DMS153 treated with DMSO at 0.1 percent for 48 hours (cell line): ENCODE measurements at regions not wholly inside any gene's neighbourhood (a gene's known extent, or its start where the extent isn't known, plus 50 kb on each side); places are given as distances from the start of the nearest gene placed in this dataset.

Experiments
- DNase-seq: peaks from one replicate; lab custom pipeline; 2025; ENCODE audit not compliant: unreplicated experiment; lab: John Stamatoyannopoulos, UW

GRCh38 chr6:71512256-71512655 is 223.6 kb downstream of the OGFRL1 start:
- no peak for DNase-seq

DNA sequence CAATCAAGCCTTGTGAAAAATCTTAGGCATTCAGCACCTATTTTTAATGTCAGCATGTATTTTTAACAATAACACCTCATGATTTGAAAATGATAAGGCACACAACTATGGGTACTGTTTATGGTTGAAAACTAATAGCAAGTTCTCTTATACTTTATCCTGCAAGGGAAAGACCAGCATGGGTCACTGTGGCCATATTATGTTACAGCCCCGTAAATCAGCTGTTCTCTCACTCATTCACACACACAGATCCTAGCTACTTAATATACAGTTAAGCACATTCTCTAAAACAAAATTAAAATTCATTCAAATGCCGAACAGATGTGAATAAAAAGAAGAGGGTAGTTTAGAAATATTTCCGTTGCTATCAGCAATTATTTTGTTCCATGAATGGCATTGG is 224.4 kb downstream of the OGFRL1 start:
- DNase-seq, result no peak

DNA sequence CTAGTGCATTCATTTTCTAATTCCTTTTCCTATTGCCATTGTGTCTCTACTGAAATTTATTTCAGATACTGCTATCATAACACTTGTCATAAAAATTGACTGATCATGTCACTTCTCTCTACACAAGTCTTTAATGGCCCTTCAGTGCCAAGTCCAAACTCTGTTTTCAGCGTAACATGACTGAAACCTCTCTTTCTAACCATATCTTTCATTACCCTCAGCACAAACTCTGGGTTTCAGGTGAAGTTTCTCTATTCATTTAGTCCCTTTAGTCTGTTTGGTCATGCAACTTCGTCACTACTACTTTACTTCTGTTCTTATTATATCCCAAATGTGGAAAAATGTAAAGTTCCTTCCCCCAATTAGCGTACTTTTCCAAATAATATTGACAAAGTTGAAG is 234.9 kb downstream of the OGFRL1 start:
- no peak for DNase-seq

- no peak for DNase-seq
Observed at GRCh38 chr6:71524201-71524600, 235.6 kb downstream of the OGFRL1 start.

DNA sequence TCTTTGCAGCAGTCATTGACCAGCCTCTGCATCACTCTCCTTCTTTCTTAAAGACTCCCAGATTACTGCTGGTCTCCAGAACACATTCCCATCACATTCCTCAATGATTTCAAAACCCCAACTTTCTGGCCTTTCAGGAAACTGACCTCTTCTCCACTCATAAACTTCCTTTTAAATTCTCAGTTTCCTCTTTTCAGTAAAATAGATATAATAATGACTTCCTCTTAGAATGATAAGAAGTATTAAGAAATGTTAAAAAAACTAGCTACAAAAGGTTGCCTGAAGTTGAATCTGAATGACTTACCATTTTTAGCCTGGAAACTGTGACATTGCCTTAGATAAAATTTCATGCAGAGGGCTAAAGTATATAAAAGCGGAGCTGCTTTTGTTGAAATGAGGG is 239.3 kb downstream of the OGFRL1 start:
- no peak for DNase-seq

DNA sequence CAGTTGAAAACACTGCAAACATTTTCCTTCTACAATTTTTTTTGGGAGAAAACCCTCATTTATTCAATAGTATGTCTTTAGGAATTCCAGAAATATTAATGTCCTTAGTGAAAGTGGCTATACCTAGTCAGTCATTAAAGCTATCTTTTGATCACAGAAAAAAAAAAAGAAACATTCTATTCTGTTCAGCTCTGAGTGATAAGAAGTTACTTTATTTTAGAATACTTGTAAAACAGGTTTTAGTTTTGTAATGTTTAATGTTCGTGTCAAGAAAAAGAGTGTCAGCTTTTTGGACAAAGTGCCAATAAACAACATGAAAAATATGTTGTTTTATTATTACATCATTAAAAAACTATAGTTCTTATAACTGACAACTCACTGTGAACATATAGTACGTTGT is 240.4 kb downstream of the OGFRL1 start:
- DNase-seq, result no peak

DNA sequence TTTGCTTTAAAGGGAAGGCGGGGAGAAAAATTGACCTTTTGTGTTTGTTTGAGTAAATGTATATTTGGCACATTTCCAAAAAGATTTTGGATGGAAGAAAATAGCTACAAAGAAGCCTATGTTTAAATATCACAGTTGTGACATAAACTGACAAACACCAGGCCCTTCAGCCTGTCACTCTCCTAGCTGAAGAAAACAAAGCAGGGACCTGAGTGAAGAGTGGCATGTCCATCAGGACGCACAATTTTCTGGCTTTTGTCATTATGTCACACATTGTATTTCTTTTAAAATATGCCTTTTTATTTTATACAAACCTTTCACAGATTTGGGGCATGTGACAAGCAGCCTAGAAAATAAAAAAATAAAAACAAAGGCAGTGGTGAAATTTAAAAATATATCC is 241.2 kb downstream of the OGFRL1 start:
- DNase-seq, result no peak

DNA sequence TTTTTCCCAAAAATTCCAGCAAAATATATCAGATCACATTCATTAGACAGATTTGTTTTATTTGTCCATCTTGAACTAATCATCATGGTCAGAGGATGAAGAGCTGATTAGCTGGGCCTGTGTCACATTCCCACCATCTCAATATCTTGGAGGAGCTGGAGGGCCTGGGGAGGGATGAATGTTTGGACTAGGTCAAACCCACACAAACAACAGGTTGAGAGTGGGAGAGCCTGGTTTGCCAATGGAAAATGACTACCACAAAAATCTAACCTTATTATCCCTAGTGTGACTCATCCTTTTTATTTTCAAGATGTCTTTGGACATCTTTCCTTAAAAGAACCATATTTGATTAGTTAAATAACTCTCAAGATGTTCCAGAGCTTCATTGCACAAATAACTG is 242.4 kb downstream of the OGFRL1 start:
- no peak for DNase-seq

GRCh38 chr6:71531841-71532240 is 243.2 kb downstream of the OGFRL1 start:
- no peak for DNase-seq

- DNase-seq, result no peak
Observed at GRCh38 chr6:71533939-71534379, 245.3 kb downstream of the OGFRL1 start.

- DNase-seq, result no peak
Observed at GRCh38 chr6:71534921-71535320, 246.3 kb downstream of the OGFRL1 start.

DNA sequence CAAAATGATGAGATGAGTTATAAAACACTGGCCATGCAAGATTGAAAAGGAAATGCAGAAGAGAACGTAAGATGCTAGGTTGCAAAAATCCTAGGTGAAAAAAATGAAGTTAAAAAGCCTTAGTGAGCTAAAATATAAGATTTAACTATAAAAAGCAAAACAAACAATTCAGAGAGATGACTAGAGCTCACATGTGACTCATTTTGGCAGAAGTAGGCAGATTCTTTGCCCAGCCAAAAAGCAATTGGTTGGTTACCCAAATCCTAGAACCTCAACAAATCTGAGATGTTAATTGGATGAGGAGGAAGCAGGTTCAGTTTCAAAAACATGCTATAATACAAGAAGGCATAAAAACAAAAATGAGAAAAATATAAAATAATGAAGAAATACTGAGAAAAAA is 249.1 kb downstream of the OGFRL1 start:
- DNase-seq, result no peak

- no peak for DNase-seq
Observed at GRCh38 chr6:71544028-71544427, 255.4 kb downstream of the OGFRL1 start.

GRCh38 chr6:71544906-71545305 is 256.3 kb downstream of the OGFRL1 start:
- DNase-seq, result no peak

DNA sequence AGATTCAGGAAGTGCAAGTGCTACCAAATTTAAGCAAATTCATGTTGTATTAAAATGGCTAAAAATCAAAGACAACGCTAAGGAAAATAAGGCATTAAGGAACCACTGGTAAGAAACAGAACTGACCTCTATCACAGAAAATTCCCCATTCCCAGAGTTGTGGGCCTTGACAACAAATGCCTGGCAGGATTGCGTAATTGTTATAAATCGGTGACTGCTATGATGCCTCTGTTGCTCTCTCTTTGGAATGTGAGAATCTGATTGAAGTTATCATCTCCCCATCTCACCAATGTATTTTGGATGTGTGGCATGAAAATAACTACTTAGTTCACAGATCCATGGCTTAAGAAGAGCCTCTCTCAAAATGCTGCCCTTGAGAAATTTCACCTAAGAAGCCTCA is 257.3 kb downstream of the OGFRL1 start:
- DNase-seq, result no peak

- DNase-seq, result no peak
Observed at GRCh38 chr6:71551798-71552197, 263.2 kb downstream of the OGFRL1 start.

- no peak for DNase-seq
Observed at GRCh38 chr6:71556141-71556540, 267.5 kb downstream of the OGFRL1 start.

GRCh38 chr6:71558974-71559373 is 270.4 kb downstream of the OGFRL1 start:
- DNase-seq, result no peak

DNA sequence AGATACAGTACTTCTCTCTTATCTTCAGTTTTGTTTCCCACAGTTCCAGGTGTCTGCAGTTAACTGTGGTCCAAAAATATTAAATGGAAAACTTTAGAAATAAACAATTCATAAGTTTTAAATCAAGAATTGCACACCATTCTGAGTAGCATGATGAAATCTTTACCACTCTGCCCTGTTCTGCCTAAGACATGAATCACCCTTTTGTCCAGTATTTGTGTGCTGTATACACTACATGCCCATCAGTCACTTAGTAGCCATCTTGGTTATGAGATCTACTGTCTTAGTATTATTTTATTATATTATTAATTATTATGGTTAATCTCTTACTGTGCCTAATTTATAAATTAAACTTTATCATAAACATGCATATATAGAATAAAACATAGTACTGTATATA is 279.0 kb downstream of the OGFRL1 start:
- no peak for DNase-seq

DNA sequence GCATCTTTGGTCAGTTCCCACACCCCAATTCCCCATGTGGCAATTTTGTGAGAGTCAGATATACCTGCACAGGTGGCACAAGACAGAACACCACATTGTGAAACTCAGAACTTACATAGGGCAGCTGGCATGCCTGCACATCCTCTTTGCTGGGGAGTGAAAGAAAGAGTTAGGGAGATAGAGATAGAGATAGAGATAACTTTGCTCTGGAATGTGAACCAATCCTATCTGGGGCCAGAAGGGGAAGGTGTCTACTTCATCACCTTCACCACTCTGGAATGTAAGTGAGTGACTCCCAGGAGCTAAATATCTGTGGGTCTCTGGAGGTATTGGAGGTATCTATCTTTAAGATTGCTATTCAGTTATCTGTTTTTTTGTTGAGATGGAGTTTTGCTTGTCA is 289.2 kb downstream of the OGFRL1 start:
- DNase-seq, result no peak

- no peak for DNase-seq
Observed at GRCh38 chr6:71579902-71580301, 291.3 kb downstream of the OGFRL1 start.

- no peak for DNase-seq
Observed at GRCh38 chr6:71582820-71583219, 294.2 kb downstream of the OGFRL1 start.

- DNase-seq, result no peak
Observed at GRCh38 chr6:71584712-71585436, 296.3 kb downstream of the OGFRL1 start.
